Activated T-cell treated with anti-CD3 and anti-CD28 coated beads for 1 hour (primary cell): ENCODE measurements at regions not wholly inside any gene's neighbourhood (a gene's known extent, or its start where the extent isn't known, plus 50 kb on each side); places are given as distances from the start of the nearest gene placed in this dataset.
"Not testable (repeated sequence)": the region's sequence is repeated elsewhere in the genome, so short reads cannot be mapped to it uniquely, and the experiment has no call there.

ENCODE experiments used
- DNase-seq: peaks from one replicate; pipeline ENCODE4 v3.0.0-alpha.2; 2020; ENCODE audit warnings: low read depth

- DNase-seq = no peak
Measured at GRCh38 chr3:72176537-72177041, 391.6 kb upstream of the PROK2 start.

- no peak for DNase-seq
Measured at GRCh38 chr3:72175296-72175858, 390.4 kb upstream of the PROK2 start.

- DNase-seq = no peak
Measured at GRCh38 chr3:72174890-72175289, 389.9 kb upstream of the PROK2 start.

GRCh38 chr3:72174040-72174439 is 389.1 kb upstream of the PROK2 start:
- DNase-seq = no peak

GRCh38 chr3:72171946-72172345 is 387.0 kb upstream of the PROK2 start:
- no peak for DNase-seq

GRCh38 chr3:72171463-72171881 is 386.5 kb upstream of the PROK2 start:
- no peak for DNase-seq

GRCh38 chr3:72169561-72170472 is 384.9 kb upstream of the PROK2 start:
- no peak for DNase-seq

- DNase-seq = no peak
Measured at GRCh38 chr3:72169120-72169519, 384.2 kb upstream of the PROK2 start.

GRCh38 chr3:72165808-72166207 is 380.9 kb upstream of the PROK2 start:
- no peak for DNase-seq

- DNase-seq = no peak
Measured at GRCh38 chr3:72165317-72165716, 380.4 kb upstream of the PROK2 start.

GRCh38 chr3:72164635-72164978 is 379.7 kb upstream of the PROK2 start:
- DNase-seq = no peak

- no peak for DNase-seq
Measured at GRCh38 chr3:72163809-72164634, 379.1 kb upstream of the PROK2 start.

- DNase-seq = no peak
Measured at GRCh38 chr3:72162649-72163184, 377.8 kb upstream of the PROK2 start.

GRCh38 chr3:72161881-72162595 is 377.1 kb upstream of the PROK2 start:
- DNase-seq = no peak

GRCh38 chr3:72161285-72161684 is 376.3 kb upstream of the PROK2 start:
- not testable (repeated sequence) for DNase-seq

GRCh38 chr3:72160351-72160750 is 375.4 kb upstream of the PROK2 start:
- no peak for DNase-seq

- DNase-seq = no peak
Measured at GRCh38 chr3:72159487-72159886, 374.5 kb upstream of the PROK2 start.

GRCh38 chr3:72158639-72159326 is 373.8 kb upstream of the PROK2 start:
- DNase-seq = no peak

GRCh38 chr3:72157748-72158638 is 373.0 kb upstream of the PROK2 start:
- DNase-seq = no peak
